NCI-H2171 (cell line): ENCODE measurements at regions not wholly inside any gene's neighbourhood (a gene's known extent, or its start where the extent isn't known, plus 50 kb on each side); places are given as distances from the start of the nearest gene placed in this dataset.
"Not testable (repeated sequence)": the region's sequence is repeated elsewhere in the genome, so short reads cannot be mapped to it uniquely, and the experiment has no call there.

ENCODE experiments used
- DNase-seq: peaks from one replicate; lab custom pipeline; 2025; lab: John Stamatoyannopoulos, UW

DNA sequence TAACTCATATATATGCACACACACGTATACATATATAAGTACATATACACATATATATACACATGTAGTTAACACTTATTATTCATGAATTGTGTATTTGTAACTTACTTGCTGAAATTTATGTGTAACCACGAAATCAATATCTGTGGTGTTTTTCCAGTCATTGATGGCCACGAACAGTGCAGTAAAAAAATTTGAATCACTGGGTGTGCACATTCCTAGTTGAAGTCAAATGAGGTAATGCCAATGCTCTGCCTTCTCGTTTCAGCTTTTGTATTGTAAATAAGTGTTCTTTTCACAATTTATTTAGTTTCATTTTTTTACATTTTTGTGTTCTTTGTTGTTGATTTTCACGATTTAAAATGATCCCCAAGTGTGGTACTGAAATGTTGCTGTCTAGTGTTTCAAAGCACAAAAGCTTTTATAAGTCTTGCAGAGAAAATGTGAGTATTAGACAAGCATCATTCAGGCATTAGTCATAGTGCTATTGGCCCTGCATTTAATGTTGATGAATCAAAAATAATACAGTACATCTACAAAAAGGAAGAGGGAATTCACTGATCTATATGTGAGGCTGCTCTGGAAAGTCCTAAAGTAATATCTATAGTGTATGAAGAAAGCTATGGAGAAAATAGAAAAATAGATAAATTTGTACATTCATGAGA, 419.0 kb downstream of the DSC3 start:
- DNase-seq = no peak

- DNase-seq = no peak
These were observed 419.9 kb downstream of the DSC3 start for GRCh38 chr18:30622635-30623034.

DNA sequence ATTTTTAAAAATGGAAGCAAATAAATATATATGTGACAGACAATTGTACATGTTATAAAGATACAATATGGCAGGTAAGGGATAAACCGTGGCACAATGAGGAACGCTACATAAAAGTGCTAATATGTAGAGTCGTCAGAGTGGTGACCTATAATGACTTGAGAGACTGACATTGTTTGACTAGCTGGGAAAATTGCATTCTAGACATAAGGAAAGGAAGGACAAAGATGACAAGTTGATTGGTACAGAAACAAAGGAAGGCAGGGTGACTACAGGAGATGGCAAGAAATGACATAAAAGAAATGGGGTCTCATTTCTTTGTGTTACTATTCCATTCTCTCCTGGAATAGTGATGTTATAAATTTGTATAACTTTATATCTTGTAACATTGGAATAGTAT, 420.4 kb downstream of the DSC3 start:
- DNase-seq = no peak

- DNase-seq = no peak
These were observed 424.0 kb downstream of the DSC3 start for GRCh38 chr18:30618567-30618966.

DNA sequence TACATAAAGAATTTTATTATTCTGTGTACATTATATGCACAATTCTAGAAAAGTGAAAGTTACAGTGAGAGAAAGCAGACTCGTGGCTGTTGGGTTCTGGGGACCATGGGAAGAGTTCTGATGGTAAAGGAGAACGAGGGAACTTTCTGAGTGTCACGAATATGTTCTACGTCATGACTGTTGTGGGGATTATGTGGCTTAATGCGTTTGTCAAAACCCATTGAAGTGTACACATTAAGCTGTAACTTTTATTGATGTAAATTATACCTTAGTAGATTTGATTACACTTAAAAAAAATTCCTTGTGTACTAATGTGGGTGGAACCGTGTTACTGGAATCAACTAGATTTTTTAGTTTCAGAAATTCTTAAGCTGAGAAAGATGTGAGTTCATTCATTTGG, 426.1 kb downstream of the DSC3 start:
- no peak for DNase-seq

GRCh38 chr18:30613467-30613801, 429.1 kb downstream of the DSC3 start:
- DNase-seq = no peak

- DNase-seq = no peak
These were observed 441.0 kb downstream of the DSC3 start for GRCh38 chr18:30601541-30601940.

- DNase-seq = no peak
These were observed 445.3 kb downstream of the DSC3 start for GRCh38 chr18:30597202-30597601.

DNA sequence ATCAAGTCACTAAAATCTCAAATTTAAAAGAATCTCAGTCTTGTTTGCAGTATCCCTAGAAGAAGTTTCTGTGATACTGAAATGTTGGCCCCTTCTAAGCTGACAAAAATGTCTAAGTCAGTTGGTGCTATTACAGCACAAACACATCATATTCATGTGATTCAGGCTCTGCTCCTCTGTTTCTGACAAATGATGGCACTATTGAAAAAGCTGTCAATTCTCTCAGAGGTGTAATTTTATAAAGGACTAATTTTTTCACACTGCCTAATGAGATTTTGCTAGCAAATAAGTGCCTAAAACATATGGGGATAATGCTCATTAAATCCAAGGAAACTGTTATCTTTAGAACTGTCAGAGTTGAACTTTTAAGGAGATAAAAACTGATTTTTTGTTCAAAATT, 445.9 kb downstream of the DSC3 start:
- DNase-seq = no peak

- DNase-seq = no peak
These were observed 446.6 kb downstream of the DSC3 start for GRCh38 chr18:30595942-30596341.

DNA sequence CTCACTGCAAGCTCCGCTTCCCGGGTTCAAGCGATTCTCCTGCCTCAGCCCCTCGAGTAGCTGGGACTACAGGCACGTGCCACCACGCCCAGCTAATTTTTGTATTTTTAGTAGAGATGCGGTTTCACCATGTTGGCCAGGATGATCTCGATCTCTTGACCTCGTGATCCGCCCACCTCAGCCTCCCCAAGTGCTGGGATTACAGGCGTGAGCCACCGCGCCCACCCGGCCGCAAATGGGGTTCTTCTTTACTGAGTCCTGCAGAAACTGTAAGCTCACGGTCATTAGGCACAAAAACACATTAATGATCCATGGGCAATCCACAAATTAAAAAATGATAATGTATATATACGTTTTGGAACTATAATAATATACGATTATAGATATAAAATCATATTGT, 447.6 kb downstream of the DSC3 start:
- not testable (repeated sequence) for DNase-seq

DNA sequence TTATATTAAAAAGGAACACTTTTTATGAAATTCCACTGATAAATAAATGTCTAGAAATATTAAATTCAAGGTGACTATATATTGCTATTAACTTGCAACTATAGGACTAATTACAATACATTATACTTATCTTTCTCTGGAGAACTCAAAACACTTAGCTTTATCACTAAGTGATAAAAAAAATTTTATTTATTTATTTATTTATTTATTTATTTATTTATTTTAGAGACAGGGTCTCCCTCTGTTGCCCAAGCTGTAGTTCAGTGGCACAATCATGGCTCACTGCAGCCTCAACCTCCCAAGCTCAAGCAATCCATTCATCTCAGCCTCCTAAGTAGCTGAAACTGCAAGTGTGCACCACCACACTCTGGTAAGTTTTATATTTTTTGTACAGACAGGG, 451.1 kb downstream of the DSC3 start:
- no peak for DNase-seq

GRCh38 chr18:30588673-30589164, 453.8 kb downstream of the DSC3 start:
- DNase-seq = no peak

DNA sequence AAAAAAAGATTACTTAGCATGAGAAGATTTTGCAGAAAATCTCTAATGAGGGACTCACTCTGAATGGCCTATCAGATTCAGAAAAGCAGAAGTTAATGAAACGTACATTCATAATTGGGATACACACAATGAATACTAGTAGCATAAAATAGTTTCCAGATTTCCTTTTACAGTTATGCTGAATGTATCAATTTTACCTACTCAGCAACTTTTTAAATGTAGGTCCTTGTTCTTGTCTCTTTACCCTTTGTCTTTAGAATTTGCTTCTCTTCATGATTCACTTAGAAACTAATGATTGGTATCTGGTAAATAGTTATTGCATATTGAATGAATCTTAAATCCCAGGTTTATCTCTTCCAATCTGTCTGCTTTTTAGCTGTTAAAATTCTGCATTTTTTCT, 458.8 kb downstream of the DSC3 start:
- DNase-seq = no peak

- DNase-seq = no peak
These were observed 460.5 kb downstream of the DSC3 start for GRCh38 chr18:30582078-30582477.

GRCh38 chr18:30578707-30579106, 463.8 kb downstream of the DSC3 start:
- no peak for DNase-seq

DNA sequence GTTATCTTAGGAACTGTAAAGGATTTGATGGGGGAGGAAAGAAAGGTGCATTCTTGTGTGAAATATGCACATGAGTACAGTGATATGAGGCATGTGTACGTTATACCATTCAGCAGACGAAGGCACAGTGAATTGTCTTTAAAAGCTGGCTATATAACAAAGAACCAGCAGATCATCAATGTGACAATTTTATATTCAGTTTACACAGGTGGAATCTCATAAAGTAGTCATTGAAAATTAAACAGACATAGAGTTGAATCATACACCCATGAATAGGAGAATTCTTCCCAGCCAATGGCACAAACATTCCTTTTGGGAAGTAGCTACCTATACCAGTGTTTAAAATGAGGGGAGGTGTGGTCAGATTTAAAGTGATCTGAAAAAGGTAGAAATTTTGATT, 470.3 kb downstream of the DSC3 start:
- DNase-seq = no peak

- no peak for DNase-seq
These were observed 474.2 kb downstream of the DSC3 start for GRCh38 chr18:30568333-30568732.

DNA sequence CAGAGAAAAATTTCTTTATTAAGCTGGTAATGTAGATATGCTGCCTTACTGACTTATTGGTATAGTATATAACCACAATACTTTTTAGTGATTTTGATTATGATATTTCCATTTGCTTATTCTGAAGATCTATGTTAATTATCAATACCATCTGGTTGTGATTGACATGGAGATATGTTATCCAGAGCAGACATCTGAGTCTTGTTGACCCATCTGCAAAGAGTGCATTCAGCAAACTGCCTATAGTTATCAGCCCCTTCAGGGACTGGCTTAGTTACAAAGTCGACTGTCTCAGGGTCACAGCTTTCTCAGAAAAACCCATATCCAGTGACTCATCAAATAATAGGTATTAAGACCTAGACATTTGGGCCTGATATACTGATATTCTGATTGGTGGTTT, 475.7 kb downstream of the DSC3 start:
- no peak for DNase-seq

- DNase-seq = no peak
These were observed 480.3 kb downstream of the DSC3 start for GRCh38 chr18:30562231-30562630.

DNA sequence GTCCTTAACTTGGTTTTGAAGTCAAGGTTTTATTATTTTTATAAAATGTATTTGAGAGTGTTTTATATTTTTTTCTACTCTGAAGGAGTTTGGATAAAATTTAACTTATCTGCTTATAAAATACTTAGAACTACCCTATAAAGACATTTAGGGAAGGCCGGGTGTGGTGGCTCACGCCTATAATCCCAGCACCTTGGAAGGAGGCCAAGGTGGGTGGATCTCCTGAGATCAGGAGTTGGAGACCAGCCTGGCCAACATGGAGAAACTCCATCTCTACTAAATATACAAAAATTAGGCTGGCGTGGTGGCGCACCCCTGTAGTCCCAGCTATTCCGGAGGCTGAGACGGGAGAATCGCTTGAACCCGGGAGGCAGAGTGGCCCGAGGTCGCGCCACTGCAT, 486.4 kb downstream of the DSC3 start:
- DNase-seq = no peak

- no peak for DNase-seq
These were observed 497.1 kb downstream of the DSC3 start for GRCh38 chr18:30545393-30545792.

DNA sequence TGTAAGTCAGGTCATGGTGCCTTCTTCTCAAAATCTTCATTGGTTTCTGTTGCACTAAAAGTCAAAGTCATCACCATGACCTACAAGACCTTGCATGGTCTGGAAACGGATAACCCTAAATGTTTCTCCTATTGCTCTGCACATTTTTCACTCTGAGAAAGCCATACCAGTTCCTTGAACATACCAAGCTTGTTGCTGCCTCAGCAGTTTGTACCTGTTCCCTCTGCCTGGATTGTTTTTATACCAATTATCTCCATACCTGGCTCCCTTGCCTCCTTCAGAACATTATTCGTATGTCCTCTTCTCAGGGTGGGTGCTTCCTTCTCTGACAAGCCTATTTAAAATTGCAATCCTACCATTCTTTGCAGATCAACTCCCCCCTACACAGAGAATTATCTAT, 498.4 kb downstream of the DSC3 start:
- no peak for DNase-seq

GRCh38 chr18:30533716-30534115, 508.8 kb downstream of the DSC3 start:
- no peak for DNase-seq

DNA sequence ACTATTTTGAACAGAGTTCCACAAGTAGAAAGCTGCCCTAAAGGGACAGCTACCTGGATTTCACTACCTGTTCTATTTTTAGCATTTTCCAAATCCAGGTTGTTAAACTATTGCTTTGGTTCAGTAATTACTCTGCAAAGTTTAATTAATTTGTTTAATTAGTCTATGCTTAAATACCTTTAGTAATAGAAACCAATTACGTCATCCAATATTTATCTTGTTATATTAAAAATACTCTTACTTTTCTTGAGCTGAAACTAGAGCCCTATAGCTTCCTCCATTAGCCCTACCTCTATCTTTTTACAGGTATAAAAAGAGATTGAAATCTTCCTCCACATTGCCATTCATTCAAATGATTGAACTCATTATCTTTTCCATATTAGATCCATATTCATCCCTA, 514.6 kb downstream of the DSC3 start:
- DNase-seq = no peak
